K562 (cell line): ENCODE measurements at regions not wholly inside any gene's neighbourhood (a gene's known extent, or its start where the extent isn't known, plus 50 kb on each side); places are given as distances from the start of the nearest gene placed in this dataset.

Experiments
- ARID2 ChIP-seq: fragments of 450-650 bp; IDR thresholded peaks from 2 replicates; pipeline ENCODE4 v1.6.1; 2017; ENCODE audit warnings: antibody characterized with exemption, mild to moderate bottlenecking
- BHLHE40 ChIP-seq: IDR thresholded peaks from 2 replicates; pipeline ENCODE4 v1.6.1; 2011; ENCODE audit warnings: low read length, improper control_type of control experiment
- CBX5 ChIP-seq: IDR thresholded peaks from 2 replicates; pipeline ENCODE4 v1.6.1; 2014; ENCODE audit warnings: low read depth, borderline replicate concordance
- CCNT2 ChIP-seq: IDR thresholded peaks from 2 replicates; pipeline ENCODE4 v1.6.1; 2011; ENCODE audit warnings: borderline replicate concordance, low read depth, mild to moderate bottlenecking, moderate library complexity, mixed read lengths, low read length; ENCODE audit not compliant: insufficient read length; ENCODE audit errors: extremely low read depth
- EP300 ChIP-seq: IDR thresholded peaks from 2 replicates; pipeline ENCODE4 v1.6.1; 2012; ENCODE audit warnings: low read length, improper control_type of control experiment
- SIN3B ChIP-seq: fragments of 450-650 bp; IDR thresholded peaks from 2 replicates; pipeline ENCODE4 v1.6.1; 2017; ENCODE audit warnings: low read depth, mild to moderate bottlenecking, moderate library complexity
- XRCC4 ChIP-seq: IDR thresholded peaks from one replicate; pipeline ENCODE4 v1.6.1; 2011; ENCODE audit not compliant: insufficient read depth, insufficient read length; ENCODE audit errors: extremely low read depth
- ZBTB5 ChIP-seq: fragments of 450-650 bp; IDR thresholded peaks from 2 replicates; pipeline ENCODE4 v1.6.1; 2017; ENCODE audit warnings: antibody characterized with exemption
- TF ChIP-seq, protein P1 (sequence below): sonication (generic); formaldehyde crosslinking; IDR thresholded peaks from 2 replicates; pipeline ENCODE4 v1.8.1; 2023; ENCODE audit warnings: mild to moderate bottlenecking, missing genetic modification reagents
- TF ChIP-seq, protein P2 (sequence below), 3 experiments: IDR thresholded peaks in 2 of 3; conservative IDR thresholded peaks in 1 of 3; 2 replicates each; pipeline ENCODE4 v1.5.1; 2011 to 2012; ENCODE audit warnings: low read length in 3 of 3, mild to moderate bottlenecking in 3 of 3, control low read depth in 2 of 3, improper control_type of control experiment in 1 of 3, inconsistent platforms in 1 of 3, low read depth in 1 of 3, mixed read lengths in 1 of 3, moderate library complexity in 1 of 3; ENCODE audit not compliant: insufficient read depth in 2 of 3

GRCh38 chr4:36012503-36012902, 231.8 kb downstream of the ARAP2 start:
- TF ChIP-seq CBX5 (no peak), CCNT2 (no peak), ZBTB5 (no peak), BHLHE40 (no peak), XRCC4 (no peak), SIN3B (no peak), EP300 (no peak), ARID2 (no peak)
- TF ChIP-seq, protein P1, sequence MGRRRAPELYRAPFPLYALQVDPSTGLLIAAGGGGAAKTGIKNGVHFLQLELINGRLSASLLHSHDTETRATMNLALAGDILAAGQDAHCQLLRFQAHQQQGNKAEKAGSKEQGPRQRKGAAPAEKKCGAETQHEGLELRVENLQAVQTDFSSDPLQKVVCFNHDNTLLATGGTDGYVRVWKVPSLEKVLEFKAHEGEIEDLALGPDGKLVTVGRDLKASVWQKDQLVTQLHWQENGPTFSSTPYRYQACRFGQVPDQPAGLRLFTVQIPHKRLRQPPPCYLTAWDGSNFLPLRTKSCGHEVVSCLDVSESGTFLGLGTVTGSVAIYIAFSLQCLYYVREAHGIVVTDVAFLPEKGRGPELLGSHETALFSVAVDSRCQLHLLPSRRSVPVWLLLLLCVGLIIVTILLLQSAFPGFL (CRISPR knock-in tag), result no peak
- TF ChIP-seq, protein P2, sequence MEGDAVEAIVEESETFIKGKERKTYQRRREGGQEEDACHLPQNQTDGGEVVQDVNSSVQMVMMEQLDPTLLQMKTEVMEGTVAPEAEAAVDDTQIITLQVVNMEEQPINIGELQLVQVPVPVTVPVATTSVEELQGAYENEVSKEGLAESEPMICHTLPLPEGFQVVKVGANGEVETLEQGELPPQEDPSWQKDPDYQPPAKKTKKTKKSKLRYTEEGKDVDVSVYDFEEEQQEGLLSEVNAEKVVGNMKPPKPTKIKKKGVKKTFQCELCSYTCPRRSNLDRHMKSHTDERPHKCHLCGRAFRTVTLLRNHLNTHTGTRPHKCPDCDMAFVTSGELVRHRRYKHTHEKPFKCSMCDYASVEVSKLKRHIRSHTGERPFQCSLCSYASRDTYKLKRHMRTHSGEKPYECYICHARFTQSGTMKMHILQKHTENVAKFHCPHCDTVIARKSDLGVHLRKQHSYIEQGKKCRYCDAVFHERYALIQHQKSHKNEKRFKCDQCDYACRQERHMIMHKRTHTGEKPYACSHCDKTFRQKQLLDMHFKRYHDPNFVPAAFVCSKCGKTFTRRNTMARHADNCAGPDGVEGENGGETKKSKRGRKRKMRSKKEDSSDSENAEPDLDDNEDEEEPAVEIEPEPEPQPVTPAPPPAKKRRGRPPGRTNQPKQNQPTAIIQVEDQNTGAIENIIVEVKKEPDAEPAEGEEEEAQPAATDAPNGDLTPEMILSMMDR (IDR thresholded peaks at IDR 0.05 in 2 of 3, conservative IDR thresholded peaks at IDR 0.05 in 1 of 3; ENCODE audit: insufficient read depth in 2 of 3, low read depth in 1 of 3, low read length in 3 of 3), result no peak
